ENCODE measurements at regions not wholly inside any gene's neighbourhood (a gene's known extent, or its start where the extent isn't known, plus 50 kb on each side); places are given as distances from the start of the nearest gene placed in this dataset.
A peak's percentile ranks its signal among the peaks of the same experiment; 100 is the strongest.

DNA sequence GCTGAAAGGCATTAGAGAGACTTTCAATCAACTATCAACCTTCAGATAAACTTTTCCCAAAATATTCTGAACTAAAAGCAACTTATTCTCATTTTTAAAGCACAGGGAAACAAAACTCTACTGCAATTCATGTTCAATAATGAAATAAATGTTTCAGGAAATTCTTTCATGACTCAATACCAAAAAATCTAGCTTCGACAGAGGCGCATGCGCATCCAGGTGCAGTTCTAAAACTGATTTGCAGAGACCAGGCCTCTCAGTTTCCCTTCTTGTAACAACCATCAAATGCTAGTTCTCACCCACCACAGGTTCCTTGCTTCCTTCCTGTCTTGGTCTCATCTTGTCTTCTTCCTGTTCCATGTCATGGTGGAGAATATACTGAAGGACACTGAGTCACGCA, 55.3 kb upstream of the NRBF2 start:
- Histone ChIP-seq H3K36me3 (ENCODE audit: control insufficient read depth, insufficient read depth, low read length) (no peaks in the 10 kb centered on the region), H3K4me3 (ENCODE audit: low read depth, low read length) (no peak overlapping the region), H3K4me1 (ENCODE audit: control insufficient read depth, insufficient read depth, low read length) (no peaks in the 10 kb centered on the region), H3K9me3 (ENCODE audit: control insufficient read depth, insufficient read depth, low read length) (no peaks in the 10 kb centered on the region), H3K27me3 (ENCODE audit: control insufficient read depth, insufficient read depth, low read length) (no peaks in the 10 kb centered on the region), H3K27ac (ENCODE audit: low read depth, low read length) (no peak overlapping the region)
- no peak for DNase-seq (ENCODE audit: low read depth in 4 of 6, low spot score in 6 of 6)
- 100% methylated on average over 3 of the region's 4 CpGs for WGBS (ENCODE audit: insufficient coverage)

DNA sequence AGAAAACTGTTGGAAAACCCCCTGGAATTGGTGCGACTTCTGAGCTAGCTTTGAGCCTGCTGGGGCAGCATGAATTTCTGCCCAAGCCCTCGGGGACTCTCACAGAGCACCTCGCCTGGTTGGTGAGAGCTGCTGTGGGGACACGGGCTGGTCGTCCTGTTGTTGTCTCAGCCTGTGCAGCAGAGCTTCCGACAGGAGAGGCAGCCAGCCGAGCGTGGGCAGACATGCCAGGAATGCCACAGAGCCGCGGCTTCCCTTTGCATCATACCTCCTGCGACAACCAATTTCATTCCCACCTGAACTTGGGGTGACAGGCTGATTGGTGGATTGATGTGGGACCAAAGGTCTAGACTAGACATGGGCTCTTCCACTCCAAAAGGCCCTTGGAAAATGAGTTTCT, 60.2 kb upstream of the NRBF2 start:
- Histone ChIP-seq H3K9me3 (ENCODE audit: control insufficient read depth, insufficient read depth, low read length) (no peaks in the 10 kb centered on the region), H3K4me3 (ENCODE audit: low read depth, low read length) (no peak overlapping the region), H3K27me3 (ENCODE audit: control insufficient read depth, insufficient read depth, low read length) (no peaks in the 10 kb centered on the region), H3K36me3 (ENCODE audit: control insufficient read depth, insufficient read depth, low read length) (no peaks in the 10 kb centered on the region), H3K27ac (ENCODE audit: low read depth, low read length) (no peak overlapping the region), H3K4me1 (ENCODE audit: control insufficient read depth, insufficient read depth, low read length) (no peaks in the 10 kb centered on the region)
- no peak for DNase-seq (ENCODE audit: low read depth in 4 of 6, low spot score in 6 of 6)
- 87% methylated on average over 5 of the region's 11 CpGs for WGBS (ENCODE audit: insufficient coverage)

DNA sequence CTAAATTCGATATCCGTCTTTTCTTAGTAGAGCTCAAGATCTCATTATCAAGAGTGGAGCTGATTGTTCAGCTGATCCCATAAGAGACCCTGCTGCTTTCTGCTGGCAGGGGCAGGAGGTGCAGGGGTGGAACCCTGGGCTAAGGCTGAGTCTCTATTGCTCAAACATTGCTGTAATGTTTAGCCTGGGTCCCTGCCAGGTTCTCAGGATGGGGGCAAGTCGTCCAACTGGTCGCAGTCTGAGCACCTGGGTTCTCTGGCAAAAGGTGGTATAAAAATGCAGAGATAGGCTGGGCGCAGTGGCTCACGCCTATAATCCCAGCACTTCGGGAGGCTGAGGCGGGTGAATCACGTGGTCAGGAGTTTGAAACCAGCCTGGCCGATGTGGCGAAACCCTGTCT, 62.0 kb upstream of the NRBF2 start:
- Histone ChIP-seq H3K4me1 (ENCODE audit: control insufficient read depth, insufficient read depth, low read length) (no peaks in the 10 kb centered on the region), H3K27ac (ENCODE audit: low read depth, low read length) (no peak overlapping the region), H3K36me3 (ENCODE audit: control insufficient read depth, insufficient read depth, low read length) (no peaks in the 10 kb centered on the region), H3K27me3 (ENCODE audit: control insufficient read depth, insufficient read depth, low read length) (no peaks in the 10 kb centered on the region), H3K9me3 (ENCODE audit: control insufficient read depth, insufficient read depth, low read length) (no peaks in the 10 kb centered on the region), H3K4me3 (ENCODE audit: low read depth, low read length) (no peak overlapping the region)
- no peak for DNase-seq (ENCODE audit: low read depth in 4 of 6, low spot score in 6 of 6)
- 87% methylated on average over 10 of the region's 11 CpGs for WGBS (ENCODE audit: insufficient coverage)

DNA sequence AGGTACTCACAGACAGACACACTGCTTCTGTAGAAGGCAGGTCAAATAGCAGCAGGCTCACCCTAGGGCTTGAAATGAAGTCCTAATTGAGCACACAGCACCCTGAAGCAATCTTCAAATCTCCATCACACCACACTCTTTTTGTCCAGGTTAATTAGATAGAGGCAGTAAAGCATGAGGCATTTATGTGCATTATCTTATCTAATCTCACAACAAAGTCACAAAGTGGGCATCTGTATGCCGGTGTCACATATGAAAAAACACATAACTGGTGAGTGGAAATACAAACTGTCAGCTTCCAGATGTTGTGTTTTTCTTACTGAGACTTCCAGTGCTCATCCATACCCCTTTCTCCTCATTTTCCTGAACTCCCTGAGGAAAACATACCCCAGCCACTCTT, 63.8 kb upstream of the NRBF2 start:
- Histone ChIP-seq H3K27ac (ENCODE audit: low read depth, low read length) (no peak overlapping the region), H3K4me1 (ENCODE audit: control insufficient read depth, insufficient read depth, low read length) (no peaks in the 10 kb centered on the region), H3K36me3 (ENCODE audit: control insufficient read depth, insufficient read depth, low read length) (no peaks in the 10 kb centered on the region), H3K4me3 (ENCODE audit: low read depth, low read length) (no peak overlapping the region), H3K9me3 (ENCODE audit: control insufficient read depth, insufficient read depth, low read length) (no peaks in the 10 kb centered on the region), H3K27me3 (ENCODE audit: control insufficient read depth, insufficient read depth, low read length) (no peaks in the 10 kb centered on the region)
- no CpG with 5 or more reads among the region's 1 CpG for WGBS (ENCODE audit: insufficient coverage)
- no peak for DNase-seq (ENCODE audit: low read depth in 4 of 6, low spot score in 6 of 6)

DNA sequence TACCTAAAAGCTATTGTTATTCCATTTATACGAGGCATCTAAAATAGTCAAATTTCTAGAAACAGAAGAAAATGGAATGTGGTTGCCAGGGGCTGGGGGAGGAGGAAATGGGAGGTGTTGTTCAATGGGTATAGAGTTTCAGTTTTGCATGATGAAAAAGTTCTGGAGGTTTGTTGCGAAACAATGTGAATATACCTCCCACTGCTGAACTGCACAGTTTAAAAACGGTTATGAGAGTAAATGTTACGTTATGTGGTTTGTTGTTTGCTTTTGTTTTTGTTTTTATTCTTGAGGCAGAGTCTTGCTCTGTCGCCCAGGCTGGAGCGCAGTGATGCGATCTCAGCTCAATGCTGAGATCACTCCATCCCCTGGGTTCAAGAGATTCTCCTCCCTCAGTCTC, 64.9 kb upstream of the NRBF2 start:
- H3K36me3 ChIP-seq (ENCODE audit: control insufficient read depth, insufficient read depth, low read length): no peaks in the 10 kb centered on the region
- no peak overlapping the region for H3K4me3 ChIP-seq (ENCODE audit: low read depth, low read length)
- no peaks in the 10 kb centered on the region for H3K9me3 ChIP-seq (ENCODE audit: control insufficient read depth, insufficient read depth, low read length)
- WGBS (ENCODE audit: insufficient coverage): 92% methylated on average over 2 of the region's 7 CpGs
- DNase-seq (ENCODE audit: low read depth in 4 of 6, low spot score in 6 of 6): no peak
- no peaks in the 10 kb centered on the region for H3K4me1 ChIP-seq (ENCODE audit: control insufficient read depth, insufficient read depth, low read length)
- H3K27ac ChIP-seq (ENCODE audit: low read depth, low read length): no peak overlapping the region
- H3K27me3 ChIP-seq (ENCODE audit: control insufficient read depth, insufficient read depth, low read length): no peaks in the 10 kb centered on the region

GRCh38 chr10:63066606-63067005, 66.5 kb upstream of the NRBF2 start:
- no peak overlapping the region for H3K27ac ChIP-seq (ENCODE audit: low read depth, low read length)
- H3K4me1 ChIP-seq (ENCODE audit: control insufficient read depth, insufficient read depth, low read length): no peaks in the 10 kb centered on the region
- no peak overlapping the region for H3K4me3 ChIP-seq (ENCODE audit: low read depth, low read length)
- no peaks in the 10 kb centered on the region for H3K27me3 ChIP-seq (ENCODE audit: control insufficient read depth, insufficient read depth, low read length)
- no peaks in the 10 kb centered on the region for H3K9me3 ChIP-seq (ENCODE audit: control insufficient read depth, insufficient read depth, low read length)
- H3K36me3 ChIP-seq (ENCODE audit: control insufficient read depth, insufficient read depth, low read length): no peaks in the 10 kb centered on the region
- no peak for DNase-seq (ENCODE audit: low read depth in 4 of 6, low spot score in 6 of 6)
- 83% methylated on average over 5 of the region's 5 CpGs for WGBS (ENCODE audit: insufficient coverage)

DNA sequence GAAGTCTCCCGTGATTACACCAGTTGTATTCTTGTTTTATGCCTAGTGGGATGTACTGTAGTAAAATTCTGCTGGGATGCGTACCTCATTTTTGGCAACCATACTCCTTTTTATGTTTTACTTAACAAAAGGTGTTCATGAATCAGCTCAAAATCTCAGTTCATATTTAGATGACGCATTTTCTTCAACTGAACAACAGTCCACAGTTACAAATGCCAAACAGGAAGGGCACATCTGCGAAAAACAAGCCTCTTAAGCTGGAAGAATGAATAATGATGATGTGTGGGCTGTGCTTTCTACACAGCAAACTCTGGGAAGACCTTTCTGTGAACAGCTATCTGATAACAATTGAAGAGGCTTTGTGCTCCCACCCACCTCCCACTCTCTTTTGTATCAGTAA, 68.4 kb upstream of the NRBF2 start:
- WGBS (ENCODE audit: insufficient coverage): no CpG with 5 or more reads among the region's 4 CpGs
- Histone ChIP-seq H3K27me3 (ENCODE audit: control insufficient read depth, insufficient read depth, low read length) (no peaks in the 10 kb centered on the region), H3K4me1 (ENCODE audit: control insufficient read depth, insufficient read depth, low read length) (no peaks in the 10 kb centered on the region), H3K4me3 (ENCODE audit: low read depth, low read length) (no peak overlapping the region), H3K9me3 (ENCODE audit: control insufficient read depth, insufficient read depth, low read length) (no peaks in the 10 kb centered on the region), H3K36me3 (ENCODE audit: control insufficient read depth, insufficient read depth, low read length) (no peaks in the 10 kb centered on the region), H3K27ac (ENCODE audit: low read depth, low read length) (no peak overlapping the region)
- DNase-seq (ENCODE audit: low read depth in 4 of 6, low spot score in 6 of 6): no peak

GRCh38 chr10:63058236-63058635, 74.9 kb upstream of the NRBF2 start:
- peaks cover 5% of the 10 kb centered on the region for H3K4me1 ChIP-seq (ENCODE audit: control insufficient read depth, insufficient read depth, low read length)
- peak overlapping the region; percentile 37 for H3K27ac ChIP-seq (ENCODE audit: low read depth, low read length)
- peak in 1 of 6 donors; percentile 30 for DNase-seq (ENCODE audit: low read depth in 4 of 6, low spot score in 6 of 6)
- no peaks in the 10 kb centered on the region for H3K36me3 ChIP-seq (ENCODE audit: control insufficient read depth, insufficient read depth, low read length)
- H3K9me3 ChIP-seq (ENCODE audit: control insufficient read depth, insufficient read depth, low read length): no peaks in the 10 kb centered on the region
- no peak overlapping the region for H3K4me3 ChIP-seq (ENCODE audit: low read depth, low read length)
- no peaks in the 10 kb centered on the region for H3K27me3 ChIP-seq (ENCODE audit: control insufficient read depth, insufficient read depth, low read length)

GRCh38 chr10:63057509-63057908, 75.6 kb upstream of the NRBF2 start:
- 67% methylated on average over 9 of the region's 10 CpGs for WGBS (ENCODE audit: insufficient coverage)
- H3K4me3 ChIP-seq (ENCODE audit: low read depth, low read length): no peak overlapping the region
- no peaks in the 10 kb centered on the region for H3K27me3 ChIP-seq (ENCODE audit: control insufficient read depth, insufficient read depth, low read length)
- peaks cover 5% of the 10 kb centered on the region for H3K4me1 ChIP-seq (ENCODE audit: control insufficient read depth, insufficient read depth, low read length)
- H3K36me3 ChIP-seq (ENCODE audit: control insufficient read depth, insufficient read depth, low read length): no peaks in the 10 kb centered on the region
- DNase-seq (ENCODE audit: low read depth in 4 of 6, low spot score in 6 of 6): no peak
- H3K27ac ChIP-seq (ENCODE audit: low read depth, low read length): no peak overlapping the region
- no peaks in the 10 kb centered on the region for H3K9me3 ChIP-seq (ENCODE audit: control insufficient read depth, insufficient read depth, low read length)

GRCh38 chr10:63055705-63056104, 77.4 kb upstream of the NRBF2 start:
- Histone ChIP-seq H3K36me3 (ENCODE audit: control insufficient read depth, insufficient read depth, low read length) (no peaks in the 10 kb centered on the region), H3K27me3 (ENCODE audit: control insufficient read depth, insufficient read depth, low read length) (no peaks in the 10 kb centered on the region), H3K4me3 (ENCODE audit: low read depth, low read length) (no peak overlapping the region), H3K4me1 (ENCODE audit: control insufficient read depth, insufficient read depth, low read length) (peaks cover 5% of the 10 kb centered on the region), H3K27ac (ENCODE audit: low read depth, low read length) (no peak overlapping the region), H3K9me3 (ENCODE audit: control insufficient read depth, insufficient read depth, low read length) (no peaks in the 10 kb centered on the region)
- 89% methylated on average over 3 of the region's 3 CpGs for WGBS (ENCODE audit: insufficient coverage)
- DNase-seq (ENCODE audit: low read depth in 4 of 6, low spot score in 6 of 6): no peak
